Panc1 (cell line): ENCODE measurements at regions not wholly inside any gene's neighbourhood (a gene's known extent, or its start where the extent isn't known, plus 50 kb on each side); places are given as distances from the start of the nearest gene placed in this dataset.

Experiments used
- ATAC-seq: fragments of 200-7000 bp; cut with Tn5 transposase; 2 replicates; pipeline ENCODE4 v1.9.1; 2020; ENCODE audit warnings: mild to moderate bottlenecking, moderate library complexity
- BruUV-seq: library from RNA; stranded (reverse); fragments of 400-500 nt; replicated peaks from 2 replicates; lab custom pipeline; 2021; lab: Mats Ljungman, UMichigan
- CTCF ChIA-PET: fragments of 300-600 bp; sonication (Branson Sonifier 250); formaldehyde crosslinking; loops from one replicate; lab custom pipeline; 2022; ENCODE audit warnings: antibody characterized with exemption; lab: Charles Lee
- POLR2A ChIA-PET: fragments of 300-600 bp; sonication (Branson Sonifier 250); formaldehyde crosslinking; loops from one replicate; lab custom pipeline; 2022; ENCODE audit warnings: antibody characterized with exemption; lab: Charles Lee
- DNase-seq: peaks from one replicate; pipeline ENCODE4 v3.0.0-alpha.2; 2010; ENCODE audit warnings: low read depth, low spot score
- H3K27ac ChIP-seq: 2 replicates; pipeline ENCODE4 v1.5.1; 2011; ENCODE audit warnings: mild to moderate bottlenecking, low read length, inconsistent platforms
- H3K27me3 ChIP-seq: fragments of 200-500 bp; sonication (Bioruptor generic); 2 replicates; pipeline ENCODE4 v1.6.0; 2014; ENCODE audit warnings: low read length, inconsistent platforms; ENCODE audit not compliant: control insufficient read depth, insufficient read depth
- H3K36me3 ChIP-seq: fragments of 200-500 bp; sonication (Bioruptor generic); 2 replicates; pipeline ENCODE4 v1.5.1; 2014; ENCODE audit warnings: inconsistent platforms, mild to moderate bottlenecking, low read length, moderate library complexity; ENCODE audit not compliant: control insufficient read depth, insufficient read depth
- H3K4me1 ChIP-seq: 2 replicates; pipeline ENCODE4 v1.5.1; 2011; ENCODE audit warnings: inconsistent platforms, mild to moderate bottlenecking, low read length, moderate library complexity; ENCODE audit not compliant: control insufficient read depth, insufficient read depth
- H3K4me3 ChIP-seq, 2 experiments: 2 replicates each; pipeline ENCODE4 v1.5.1; 2011 to 2012; ENCODE audit warnings: low read depth in 2 of 2, low read length in 2 of 2, mild to moderate bottlenecking in 2 of 2, inconsistent platforms in 1 of 2, moderate library complexity in 1 of 2
- H3K9me3 ChIP-seq: fragments of 200-500 bp; sonication (Bioruptor generic); 2 replicates; pipeline ENCODE4 v1.5.1; 2014; ENCODE audit warnings: low read depth, mild to moderate bottlenecking, inconsistent platforms, low read length, moderate library complexity; ENCODE audit not compliant: control insufficient read depth, insufficient read depth
- CTCF ChIP-seq: fragments of 450-650 bp; IDR thresholded peaks from 2 replicates; pipeline ENCODE4 v1.5.1; 2017; ENCODE audit warnings: mild to moderate bottlenecking
- POLR2AphosphoS5 ChIP-seq: IDR thresholded peaks from 2 replicates; pipeline ENCODE4 v1.6.1; 2012; ENCODE audit warnings: mild to moderate bottlenecking, low read depth, low read length, moderate library complexity
- REST ChIP-seq, 2 experiments: IDR thresholded peaks; 2 replicates each; pipeline ENCODE4 v1.6.1; 2011 to 2012; ENCODE audit warnings: low read depth in 2 of 2, control low read depth in 1 of 2, low read length in 1 of 2, mild to moderate bottlenecking in 1 of 2, moderate library complexity in 1 of 2; ENCODE audit not compliant: insufficient read depth in 1 of 2
- SIN3A ChIP-seq: IDR thresholded peaks from 2 replicates; pipeline ENCODE4 v1.6.1; 2012; ENCODE audit warnings: low read depth, mild to moderate bottlenecking, low read length, moderate library complexity, borderline replicate concordance; ENCODE audit not compliant: insufficient read depth
- TCF7L2 ChIP-seq: IDR thresholded peaks from 2 replicates; pipeline ENCODE4 v1.6.1; 2011; ENCODE audit warnings: mild to moderate bottlenecking, low read depth, low read length, inconsistent platforms
- in situ Hi-C: cut with HindIII; loops from 2 replicates; pipeline ENCODE4 v1.10.0; 2016; ENCODE audit warnings: low sequenced_read_pairs, low pct_unique_long_range_greater_than_20kb
- intact Hi-C: fragments of 100-400 bp; cut with micrococcal nuclease; formaldehyde crosslinking; loops from one replicate; pipeline ENCODE4 v1.10.0; 2022; ENCODE audit not compliant: unreplicated experiment

GRCh38 chr15:86010891-86011290, 68.8 kb upstream of the AGBL1 start:
- Histone ChIP-seq H3K4me3 (no peak overlapping the region), H3K27ac (no peak overlapping the region), H3K27me3 (0 out of 2 replicates have a peak, but pooled peaks cover 2% of the 10 kb centered on the region), H3K9me3 (no peaks in the 10 kb centered on the region), H3K4me1 (no peaks in the 10 kb centered on the region), H3K36me3 (no peaks in the 10 kb centered on the region)
- in situ Hi-C loops: no loop called here
- CTCF ChIA-PET: no interaction called here
- POLR2A ChIA-PET: no interaction called here
- intact Hi-C loops: no loop called here
- DNase-seq: no peak
- no TSS peak for BruUV-seq
- ATAC-seq: no peak
- TF ChIP-seq SIN3A (no peak), POLR2AphosphoS5 (no peak), CTCF (no peak)

- no peaks in the 10 kb centered on the region for H3K27me3 ChIP-seq
- H3K4me3 ChIP-seq: no peak overlapping the region
- no peaks in the 10 kb centered on the region for H3K4me1 ChIP-seq
- ChIA-PET CTCF (no interaction called here), POLR2A (no interaction called here)
- no peak overlapping the region for H3K27ac ChIP-seq
- intact Hi-C loops (no loop called here), in situ Hi-C loops (no loop called here)
- no peaks in the 10 kb centered on the region for H3K36me3 ChIP-seq
- no TSS peak for BruUV-seq
- DNase-seq: no peak
- no peaks in the 10 kb centered on the region for H3K9me3 ChIP-seq
- no peak for ATAC-seq
- TF ChIP-seq POLR2AphosphoS5: no peak
- TF ChIP-seq TCF7L2: no peak
These were observed 65.7 kb upstream of the AGBL1 start for GRCh38 chr15:86014016-86014415.

GRCh38 chr15:86016750-86017149, 62.9 kb upstream of the AGBL1 start:
- Histone ChIP-seq H3K4me1 (no peaks in the 10 kb centered on the region), H3K36me3 (no peaks in the 10 kb centered on the region), H3K9me3 (no peaks in the 10 kb centered on the region), H3K27me3 (0 out of 2 replicates have a peak, but pooled peaks cover 2% of the 10 kb centered on the region), H3K4me3 (no peak overlapping the region), H3K27ac (no peak overlapping the region)
- ATAC-seq: no peak
- DNase-seq: no peak
- intact Hi-C loops (no loop called here), in situ Hi-C loops (no loop called here)
- ChIA-PET POLR2A (no interaction called here), CTCF (no interaction called here)
- no peak for TF ChIP-seq TCF7L2
- no peak for TF ChIP-seq CTCF
- TF ChIP-seq SIN3A: no peak
- no peak for TF ChIP-seq POLR2AphosphoS5
- no peak for TF ChIP-seq REST (IDR thresholded peaks at IDR 0.05; ENCODE audit: insufficient read depth in 1 of 2, low read depth in 2 of 2, low read length in 1 of 2)
- BruUV-seq: no TSS peak
